ENCODE measurements at regions not wholly inside any gene's neighbourhood (a gene's known extent, or its start where the extent isn't known, plus 50 kb on each side); places are given as distances from the start of the nearest gene placed in this dataset.
"Not testable (repeated sequence)": the region's sequence is repeated elsewhere in the genome, so short reads cannot be mapped to it uniquely, and the experiment has no call there.

GRCh38 chr10:63829020-63829419, 307.8 kb downstream of the REEP3 start:
- no peak for FAIRE-seq
- no peak for DNase-seq (ENCODE audit: insufficient read length, low spot score)
- TF ChIP-seq CTCF (IDR thresholded peaks at IDR 0.05; ENCODE audit: insufficient read depth, missing control alignments): no peak

GRCh38 chr10:63829573-63830149, 308.5 kb downstream of the REEP3 start:
- DNase-seq (ENCODE audit: insufficient read length, low spot score) (no peak), FAIRE-seq (no peak)
- no peak for TF ChIP-seq CTCF (IDR thresholded peaks at IDR 0.05; ENCODE audit: insufficient read depth, missing control alignments)

DNA sequence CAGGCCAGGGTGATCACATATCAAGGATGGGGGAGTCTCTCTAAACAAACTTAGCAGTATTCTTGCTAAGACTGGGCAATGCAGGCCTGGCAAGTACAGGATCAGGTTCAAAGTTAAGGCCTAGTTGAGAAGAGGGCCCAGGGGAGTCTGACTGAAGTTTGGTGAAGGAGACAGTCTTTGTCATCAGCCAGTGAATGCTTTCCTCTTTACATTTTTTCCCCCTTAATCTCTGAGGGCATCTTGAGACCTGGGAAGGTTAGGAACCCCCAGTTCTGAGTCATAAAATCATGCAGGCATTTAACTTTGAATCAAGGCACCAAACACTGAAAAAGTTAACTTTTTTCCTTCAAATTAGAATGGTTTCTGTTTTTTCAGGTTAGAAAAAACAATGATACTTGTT, 311.5 kb downstream of the REEP3 start:
- FAIRE-seq: no peak
- no peak for DNase-seq (ENCODE audit: insufficient read length, low spot score)
- TF ChIP-seq CTCF (IDR thresholded peaks at IDR 0.05; ENCODE audit: insufficient read depth, missing control alignments): no peak

DNA sequence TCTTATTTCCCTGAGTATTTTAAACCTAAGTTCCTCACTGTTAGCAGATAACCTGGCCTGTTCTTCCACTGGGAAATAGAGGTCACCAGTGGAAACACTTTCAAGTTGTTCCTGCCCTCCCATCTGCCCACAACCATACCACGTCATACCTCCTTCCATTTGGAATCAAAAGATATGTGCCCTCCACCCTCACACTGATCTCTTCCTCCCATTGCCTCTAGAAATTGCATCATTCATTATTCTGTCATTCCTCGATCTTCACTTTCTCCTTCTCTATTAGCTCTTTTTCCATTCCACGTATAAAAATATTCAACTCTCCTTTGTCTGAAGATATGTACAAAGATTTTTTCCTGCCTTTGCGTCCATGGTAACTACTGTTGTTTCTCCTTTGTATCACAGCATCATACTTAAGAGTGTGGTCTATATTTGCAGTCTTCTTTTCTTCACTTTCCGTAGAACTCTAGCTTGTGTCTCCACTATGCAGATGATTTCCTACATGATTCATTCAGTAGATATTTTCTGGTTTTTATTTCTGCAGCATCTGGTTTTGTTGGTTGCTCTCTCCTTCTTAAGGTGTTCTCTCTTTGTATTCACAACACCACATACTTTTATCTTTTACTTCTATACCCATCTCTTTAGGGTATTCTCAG, 312.3 kb downstream of the REEP3 start:
- FAIRE-seq: no peak
- DNase-seq (ENCODE audit: insufficient read length, low spot score): no peak
- TF ChIP-seq CTCF (IDR thresholded peaks at IDR 0.05; ENCODE audit: insufficient read depth, missing control alignments): no peak

DNA sequence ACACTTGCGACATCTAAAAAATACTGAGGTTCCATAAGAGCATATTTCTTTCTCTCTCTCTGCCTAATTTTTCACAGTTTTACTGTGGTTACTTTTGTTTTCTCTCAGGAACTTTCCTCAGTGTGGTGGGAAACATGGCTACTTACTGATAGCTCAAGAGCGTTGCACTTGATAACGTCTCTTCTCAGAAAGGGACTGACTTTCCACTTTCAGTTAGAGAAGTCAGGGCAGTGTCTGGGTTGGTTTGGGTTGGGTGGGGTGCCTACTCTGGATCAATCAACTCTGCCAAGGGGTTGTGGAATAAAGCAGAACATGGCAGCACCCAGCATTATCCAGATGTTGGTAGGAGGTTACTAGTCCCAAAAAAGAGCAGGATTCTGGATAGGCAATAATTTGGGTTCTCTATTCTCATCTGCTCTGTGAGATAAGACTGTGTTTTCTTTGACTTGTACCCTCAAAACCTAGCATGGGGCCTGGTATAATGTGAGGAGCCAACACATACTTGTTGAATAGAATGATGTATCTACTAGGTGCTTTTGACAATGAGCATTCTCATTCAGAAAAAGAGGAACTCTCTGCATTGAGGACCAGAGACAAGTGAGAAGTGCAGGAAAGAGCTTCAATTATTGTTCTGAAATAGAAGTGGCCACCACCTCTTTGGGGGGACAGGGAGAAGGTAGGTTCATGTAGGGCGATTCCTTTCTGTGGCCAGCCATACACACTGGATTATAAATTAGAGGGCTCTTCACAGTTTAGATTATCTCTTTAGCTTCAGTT, 315.7 kb downstream of the REEP3 start:
- no peak for TF ChIP-seq CTCF (IDR thresholded peaks at IDR 0.05; ENCODE audit: insufficient read depth, missing control alignments)
- DNase-seq (ENCODE audit: insufficient read length, low spot score) (no peak), FAIRE-seq (no peak)

GRCh38 chr10:63841761-63842160, 320.6 kb downstream of the REEP3 start:
- DNase-seq (ENCODE audit: insufficient read length, low spot score) (no peak), FAIRE-seq (no peak)
- TF ChIP-seq CTCF (IDR thresholded peaks at IDR 0.05; ENCODE audit: insufficient read depth, missing control alignments): no peak

GRCh38 chr10:63843107-63843506, 321.9 kb downstream of the REEP3 start:
- FAIRE-seq (no peak), DNase-seq (ENCODE audit: insufficient read length, low spot score) (no peak)
- no peak for TF ChIP-seq CTCF (IDR thresholded peaks at IDR 0.05; ENCODE audit: insufficient read depth, missing control alignments)

DNA sequence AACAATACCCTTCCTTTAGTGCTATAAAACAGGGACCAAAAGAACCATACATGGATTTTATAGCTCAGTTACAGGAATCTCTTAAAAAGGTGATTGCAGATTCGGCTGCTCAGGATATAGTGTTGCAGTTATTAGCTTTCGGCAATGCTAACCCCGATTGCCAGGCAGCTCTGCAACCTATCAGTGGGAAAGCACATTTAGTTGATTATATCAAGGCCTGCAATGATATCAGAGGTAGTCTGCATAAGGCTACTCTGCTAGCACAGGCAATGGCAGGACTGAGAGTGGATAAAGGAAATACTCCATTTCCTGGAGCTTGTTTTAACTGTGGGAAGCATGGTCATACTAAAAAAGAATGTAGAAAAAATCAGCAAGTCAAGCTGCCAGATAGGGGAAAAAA, 327.7 kb downstream of the REEP3 start:
- not testable (repeated sequence) for FAIRE-seq; DNase-seq (ENCODE audit: insufficient read length, low spot score)

All from D721Med (cell line).